HEK293 (cell line): ENCODE measurements at regions not wholly inside any gene's neighbourhood (a gene's known extent, or its start where the extent isn't known, plus 50 kb on each side); places are given as distances from the start of the nearest gene placed in this dataset.
A peak's percentile ranks its signal among the peaks of the same experiment; 100 is the strongest.
"Not testable (repeated sequence)": the region's sequence is repeated elsewhere in the genome, so short reads cannot be mapped to it uniquely, and the experiment has no call there.

ENCODE experiments used
- CTCF ChIA-PET: fragments of 350-600 bp; formaldehyde crosslinking; extraction: SDS; loops from one replicate; lab custom pipeline; 2021; ENCODE audit warnings: antibody characterized with exemption; lab: Yijun Ruan, JAX
- POLR2A ChIA-PET: fragments of 300-600 bp; formaldehyde crosslinking; extraction: SDS; loops from one replicate; lab custom pipeline; 2020; ENCODE audit warnings: antibody characterized with exemption, inconsistent platforms; lab: Yijun Ruan, JAX
- H3K27ac ChIP-seq: fragments of 200-500 bp; sonication (Bioruptor generic); 2 replicates; pipeline ENCODE4 v1.5.1; 2014; ENCODE audit warnings: low read depth, low read length, control low read depth, inconsistent platforms; ENCODE audit errors: extremely low read depth
- H3K36me3 ChIP-seq, 2 experiments: fragments of 200-500 bp in 1 of 2; sonication (Bioruptor generic) in 1 of 2; 1 replicate in 1 of 2; 2 replicates in 1 of 2; pipeline ENCODE4 v1.5.1; 2014 to 2017; ENCODE audit warnings: inconsistent platforms in 2 of 2, low read length in 2 of 2; ENCODE audit not compliant: control insufficient read depth in 2 of 2, insufficient read depth in 1 of 2
- H3K4me1 ChIP-seq: fragments of 200-500 bp; sonication (Bioruptor generic); 2 replicates; pipeline ENCODE4 v1.5.1; 2014; ENCODE audit warnings: mild to moderate bottlenecking, low read length, inconsistent platforms; ENCODE audit not compliant: control insufficient read depth, insufficient read depth
- H3K4me3 ChIP-seq: 2 replicates; pipeline ENCODE4 v1.5.1; 2011; ENCODE audit warnings: low read depth, mild to moderate bottlenecking, control low read depth, low read length, moderate library complexity
- H3K9me3 ChIP-seq: fragments of 200-500 bp; sonication (Bioruptor generic); 2 replicates; pipeline ENCODE4 v1.5.1; 2014; ENCODE audit warnings: low read depth, low read length, inconsistent platforms; ENCODE audit not compliant: control insufficient read depth, insufficient read depth
- ZNF394 ChIP-seq: fragments of 450-650 bp; formaldehyde crosslinking; IDR thresholded peaks from 2 replicates; pipeline ENCODE4 v1.5.1; 2016; ENCODE audit warnings: missing biosample characterization, missing genetic modification characterization, mild to moderate bottlenecking, moderate library complexity, borderline replicate concordance
- ZNF596 ChIP-seq: fragments of 450-650 bp; IDR thresholded peaks from 2 replicates; pipeline ENCODE4 v1.5.0; 2018; ENCODE audit warnings: missing biosample characterization, mild to moderate bottlenecking, missing genetic modification characterization, moderate library complexity
- ZNF654 ChIP-seq: fragments of 450-650 bp; formaldehyde crosslinking; IDR thresholded peaks from 2 replicates; pipeline ENCODE4 v1.5.1; 2016; ENCODE audit warnings: low read depth, missing biosample characterization, missing genetic modification characterization
- TF ChIP-seq, protein P1 (sequence below): fragments of 450-650 bp; formaldehyde crosslinking; IDR thresholded peaks from 2 replicates; pipeline ENCODE4 v1.5.1; 2017; ENCODE audit warnings: missing biosample characterization, missing genetic modification characterization
- TF ChIP-seq, protein P2 (sequence below): sonication (generic); formaldehyde crosslinking; IDR thresholded peaks from 2 replicates; pipeline ENCODE4 v1.8.1; 2022; ENCODE audit warnings: mild to moderate bottlenecking, moderate library complexity, missing genetic modification reagents
- TF ChIP-seq, protein P3 (sequence below): fragments of 450-650 bp; formaldehyde crosslinking; IDR thresholded peaks from 2 replicates; pipeline ENCODE4 v1.5.1; 2016; ENCODE audit warnings: missing biosample characterization, missing genetic modification characterization
- TF ChIP-seq, protein P4 (sequence below): fragments of 450-650 bp; formaldehyde crosslinking; IDR thresholded peaks from 2 replicates; pipeline ENCODE4 v1.5.1; 2016; ENCODE audit warnings: missing biosample characterization, missing genetic modification characterization
- TF ChIP-seq, protein P5 (sequence below): fragments of 450-650 bp; formaldehyde crosslinking; IDR thresholded peaks from 2 replicates; pipeline ENCODE4 v1.5.1; 2016; ENCODE audit warnings: missing biosample characterization, missing genetic modification characterization
- TF ChIP-seq, protein P6 (sequence below): fragments of 450-650 bp; formaldehyde crosslinking; IDR thresholded peaks from 2 replicates; pipeline ENCODE4 v1.5.1; 2017; ENCODE audit warnings: missing biosample characterization, missing genetic modification characterization

DNA sequence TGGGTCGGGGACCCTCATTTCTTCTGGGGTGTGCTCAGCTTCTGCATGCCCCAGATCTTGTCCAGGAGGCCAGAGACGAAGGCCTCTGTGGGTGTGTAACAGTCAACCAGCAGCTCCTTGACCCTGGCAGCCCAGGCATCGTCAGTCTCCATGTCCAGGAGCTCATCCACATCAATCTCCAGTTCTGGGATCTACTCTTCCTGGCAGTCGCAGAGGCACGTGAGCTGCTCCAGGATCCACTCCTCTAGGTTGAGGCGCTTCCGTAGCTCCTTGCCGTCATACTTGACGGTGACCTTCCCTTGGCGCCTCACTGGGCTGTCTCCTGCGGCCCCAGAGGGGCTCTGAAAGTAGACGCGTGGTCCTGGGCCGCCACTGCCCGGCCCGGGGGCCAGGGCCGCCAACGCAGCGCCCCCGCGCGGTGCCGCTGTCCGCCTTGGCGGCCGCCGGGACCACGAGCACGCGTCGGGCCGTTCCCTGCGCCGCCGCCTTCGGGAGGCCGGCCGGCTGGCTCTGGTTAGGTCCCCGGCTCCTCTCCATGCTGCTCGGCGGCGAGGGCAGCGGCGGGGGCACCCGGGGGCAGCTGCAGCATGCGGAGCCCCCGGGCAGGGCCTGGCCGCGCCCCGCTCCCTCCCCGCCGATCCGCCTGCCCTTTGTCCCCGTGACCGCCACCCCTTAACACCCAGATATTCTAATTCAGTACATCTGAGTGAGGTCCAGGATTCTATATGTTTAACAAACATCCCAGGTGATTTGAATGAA, 170.5 kb downstream of the SEPTIN7 start (continued):
- TF ChIP-seq, protein P1, sequence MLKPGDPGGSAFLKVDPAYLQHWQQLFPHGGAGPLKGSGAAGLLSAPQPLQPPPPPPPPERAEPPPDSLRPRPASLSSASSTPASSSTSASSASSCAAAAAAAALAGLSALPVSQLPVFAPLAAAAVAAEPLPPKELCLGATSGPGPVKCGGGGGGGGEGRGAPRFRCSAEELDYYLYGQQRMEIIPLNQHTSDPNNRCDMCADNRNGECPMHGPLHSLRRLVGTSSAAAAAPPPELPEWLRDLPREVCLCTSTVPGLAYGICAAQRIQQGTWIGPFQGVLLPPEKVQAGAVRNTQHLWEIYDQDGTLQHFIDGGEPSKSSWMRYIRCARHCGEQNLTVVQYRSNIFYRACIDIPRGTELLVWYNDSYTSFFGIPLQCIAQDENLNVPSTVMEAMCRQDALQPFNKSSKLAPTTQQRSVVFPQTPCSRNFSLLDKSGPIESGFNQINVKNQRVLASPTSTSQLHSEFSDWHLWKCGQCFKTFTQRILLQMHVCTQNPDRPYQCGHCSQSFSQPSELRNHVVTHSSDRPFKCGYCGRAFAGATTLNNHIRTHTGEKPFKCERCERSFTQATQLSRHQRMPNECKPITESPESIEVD (tag by site-specific recombination), result no peak
- TF ChIP-seq, protein P2, sequence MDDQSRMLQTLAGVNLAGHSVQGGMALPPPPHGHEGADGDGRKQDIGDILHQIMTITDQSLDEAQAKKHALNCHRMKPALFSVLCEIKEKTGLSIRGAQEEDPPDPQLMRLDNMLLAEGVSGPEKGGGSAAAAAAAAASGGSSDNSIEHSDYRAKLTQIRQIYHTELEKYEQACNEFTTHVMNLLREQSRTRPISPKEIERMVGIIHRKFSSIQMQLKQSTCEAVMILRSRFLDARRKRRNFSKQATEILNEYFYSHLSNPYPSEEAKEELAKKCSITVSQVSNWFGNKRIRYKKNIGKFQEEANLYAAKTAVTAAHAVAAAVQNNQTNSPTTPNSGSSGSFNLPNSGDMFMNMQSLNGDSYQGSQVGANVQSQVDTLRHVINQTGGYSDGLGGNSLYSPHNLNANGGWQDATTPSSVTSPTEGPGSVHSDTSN (CRISPR knock-in tag), result no peak
- TF ChIP-seq, protein P3, sequence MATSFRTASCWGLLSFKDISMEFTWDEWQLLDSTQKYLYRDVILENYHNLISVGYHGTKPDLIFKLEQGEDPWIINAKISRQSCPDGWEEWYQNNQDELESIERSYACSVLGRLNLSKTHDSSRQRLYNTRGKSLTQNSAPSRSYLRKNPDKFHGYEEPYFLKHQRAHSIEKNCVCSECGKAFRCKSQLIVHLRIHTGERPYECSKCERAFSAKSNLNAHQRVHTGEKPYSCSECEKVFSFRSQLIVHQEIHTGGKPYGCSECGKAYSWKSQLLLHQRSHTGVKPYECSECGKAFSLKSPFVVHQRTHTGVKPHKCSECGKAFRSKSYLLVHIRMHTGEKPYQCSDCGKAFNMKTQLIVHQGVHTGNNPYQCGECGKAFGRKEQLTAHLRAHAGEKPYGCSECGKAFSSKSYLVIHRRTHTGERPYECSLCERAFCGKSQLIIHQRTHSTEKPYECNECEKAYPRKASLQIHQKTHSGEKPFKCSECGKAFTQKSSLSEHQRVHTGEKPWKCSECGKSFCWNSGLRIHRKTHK (tag by site-specific recombination), result no peak
- TF ChIP-seq ZNF394 (tag by site-specific recombination), result no peak

DNA sequence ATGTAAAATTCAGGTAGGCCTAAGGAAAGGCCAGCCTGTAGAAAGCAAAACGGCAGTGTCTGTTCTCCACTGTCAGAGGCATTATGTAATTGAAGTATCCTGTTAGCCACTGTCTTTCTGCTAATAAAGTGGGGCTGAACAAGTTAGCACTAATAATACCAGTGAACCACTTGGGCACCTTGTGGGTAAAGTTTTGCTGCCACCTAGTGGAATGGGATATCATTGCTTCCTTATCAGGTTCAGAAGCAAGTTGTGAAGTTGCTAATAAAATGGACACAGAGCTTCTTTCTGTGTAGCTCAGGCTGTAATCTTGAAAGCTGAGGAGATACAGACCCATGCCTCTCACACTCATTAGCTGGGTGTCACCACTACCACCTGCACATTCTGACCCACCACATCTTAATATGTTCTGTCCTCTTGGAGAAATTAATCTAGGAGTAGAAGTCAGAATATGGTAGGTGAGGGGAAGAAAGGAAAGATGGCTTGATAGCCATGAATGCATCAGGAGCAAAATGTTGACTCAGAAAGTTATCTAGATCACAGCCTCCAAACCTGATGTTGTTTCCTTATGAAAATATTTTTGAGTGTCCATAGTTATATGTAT, 175.1 kb downstream of the SEPTIN7 start:
- Histone ChIP-seq H3K4me1 (no peaks in the 10 kb centered on the region), H3K4me3 (no peak overlapping the region), H3K9me3 (no peaks in the 10 kb centered on the region), H3K27ac (no peak overlapping the region), H3K36me3 (no peaks in the 10 kb centered on the region)
- TF ChIP-seq ZNF654 (tag by site-specific recombination), result peak; percentile 88
- TF ChIP-seq ZNF596 (tag by site-specific recombination), result no peak
- TF ChIP-seq, protein P4, sequence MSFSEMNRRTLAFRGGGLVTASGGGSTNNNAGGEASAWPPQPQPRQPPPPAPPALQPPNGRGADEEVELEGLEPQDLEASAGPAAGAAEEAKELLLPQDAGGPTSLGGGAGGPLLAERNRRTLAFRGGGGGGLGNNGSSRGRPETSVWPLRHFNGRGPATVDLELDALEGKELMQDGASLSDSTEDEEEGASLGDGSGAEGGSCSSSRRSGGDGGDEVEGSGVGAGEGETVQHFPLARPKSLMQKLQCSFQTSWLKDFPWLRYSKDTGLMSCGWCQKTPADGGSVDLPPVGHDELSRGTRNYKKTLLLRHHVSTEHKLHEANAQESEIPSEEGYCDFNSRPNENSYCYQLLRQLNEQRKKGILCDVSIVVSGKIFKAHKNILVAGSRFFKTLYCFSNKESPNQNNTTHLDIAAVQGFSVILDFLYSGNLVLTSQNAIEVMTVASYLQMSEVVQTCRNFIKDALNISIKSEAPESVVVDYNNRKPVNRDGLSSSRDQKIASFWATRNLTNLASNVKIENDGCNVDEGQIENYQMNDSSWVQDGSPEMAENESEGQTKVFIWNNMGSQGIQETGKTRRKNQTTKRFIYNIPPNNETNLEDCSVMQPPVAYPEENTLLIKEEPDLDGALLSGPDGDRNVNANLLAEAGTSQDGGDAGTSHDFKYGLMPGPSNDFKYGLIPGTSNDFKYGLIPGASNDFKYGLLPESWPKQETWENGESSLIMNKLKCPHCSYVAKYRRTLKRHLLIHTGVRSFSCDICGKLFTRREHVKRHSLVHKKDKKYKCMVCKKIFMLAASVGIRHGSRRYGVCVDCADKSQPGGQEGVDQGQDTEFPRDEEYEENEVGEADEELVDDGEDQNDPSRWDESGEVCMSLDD (tag by site-specific recombination), result 0 out of 2 replicates have a peak, but pooled peaks have one; percentile 36
- TF ChIP-seq, protein P5, sequence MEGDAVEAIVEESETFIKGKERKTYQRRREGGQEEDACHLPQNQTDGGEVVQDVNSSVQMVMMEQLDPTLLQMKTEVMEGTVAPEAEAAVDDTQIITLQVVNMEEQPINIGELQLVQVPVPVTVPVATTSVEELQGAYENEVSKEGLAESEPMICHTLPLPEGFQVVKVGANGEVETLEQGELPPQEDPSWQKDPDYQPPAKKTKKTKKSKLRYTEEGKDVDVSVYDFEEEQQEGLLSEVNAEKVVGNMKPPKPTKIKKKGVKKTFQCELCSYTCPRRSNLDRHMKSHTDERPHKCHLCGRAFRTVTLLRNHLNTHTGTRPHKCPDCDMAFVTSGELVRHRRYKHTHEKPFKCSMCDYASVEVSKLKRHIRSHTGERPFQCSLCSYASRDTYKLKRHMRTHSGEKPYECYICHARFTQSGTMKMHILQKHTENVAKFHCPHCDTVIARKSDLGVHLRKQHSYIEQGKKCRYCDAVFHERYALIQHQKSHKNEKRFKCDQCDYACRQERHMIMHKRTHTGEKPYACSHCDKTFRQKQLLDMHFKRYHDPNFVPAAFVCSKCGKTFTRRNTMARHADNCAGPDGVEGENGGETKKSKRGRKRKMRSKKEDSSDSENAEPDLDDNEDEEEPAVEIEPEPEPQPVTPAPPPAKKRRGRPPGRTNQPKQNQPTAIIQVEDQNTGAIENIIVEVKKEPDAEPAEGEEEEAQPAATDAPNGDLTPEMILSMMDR, result peak; percentile 47; the same call in 1 of the 2 replicates
- TF ChIP-seq, protein P6, sequence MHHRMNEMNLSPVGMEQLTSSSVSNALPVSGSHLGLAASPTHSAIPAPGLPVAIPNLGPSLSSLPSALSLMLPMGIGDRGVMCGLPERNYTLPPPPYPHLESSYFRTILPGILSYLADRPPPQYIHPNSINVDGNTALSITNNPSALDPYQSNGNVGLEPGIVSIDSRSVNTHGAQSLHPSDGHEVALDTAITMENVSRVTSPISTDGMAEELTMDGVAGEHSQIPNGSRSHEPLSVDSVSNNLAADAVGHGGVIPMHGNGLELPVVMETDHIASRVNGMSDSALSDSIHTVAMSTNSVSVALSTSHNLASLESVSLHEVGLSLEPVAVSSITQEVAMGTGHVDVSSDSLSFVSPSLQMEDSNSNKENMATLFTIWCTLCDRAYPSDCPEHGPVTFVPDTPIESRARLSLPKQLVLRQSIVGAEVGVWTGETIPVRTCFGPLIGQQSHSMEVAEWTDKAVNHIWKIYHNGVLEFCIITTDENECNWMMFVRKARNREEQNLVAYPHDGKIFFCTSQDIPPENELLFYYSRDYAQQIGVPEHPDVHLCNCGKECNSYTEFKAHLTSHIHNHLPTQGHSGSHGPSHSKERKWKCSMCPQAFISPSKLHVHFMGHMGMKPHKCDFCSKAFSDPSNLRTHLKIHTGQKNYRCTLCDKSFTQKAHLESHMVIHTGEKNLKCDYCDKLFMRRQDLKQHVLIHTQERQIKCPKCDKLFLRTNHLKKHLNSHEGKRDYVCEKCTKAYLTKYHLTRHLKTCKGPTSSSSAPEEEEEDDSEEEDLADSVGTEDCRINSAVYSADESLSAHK (tag by site-specific recombination), result no peak
- ChIA-PET CTCF (interaction anchor here (0.6 to 2.6 kb wide), 17 partner anchors 26 to 546 kb away, joined by 3 to 25 read pairs (median 4); no protein-coding TSS in a partner anchor), POLR2A (no interaction called here)

DNA sequence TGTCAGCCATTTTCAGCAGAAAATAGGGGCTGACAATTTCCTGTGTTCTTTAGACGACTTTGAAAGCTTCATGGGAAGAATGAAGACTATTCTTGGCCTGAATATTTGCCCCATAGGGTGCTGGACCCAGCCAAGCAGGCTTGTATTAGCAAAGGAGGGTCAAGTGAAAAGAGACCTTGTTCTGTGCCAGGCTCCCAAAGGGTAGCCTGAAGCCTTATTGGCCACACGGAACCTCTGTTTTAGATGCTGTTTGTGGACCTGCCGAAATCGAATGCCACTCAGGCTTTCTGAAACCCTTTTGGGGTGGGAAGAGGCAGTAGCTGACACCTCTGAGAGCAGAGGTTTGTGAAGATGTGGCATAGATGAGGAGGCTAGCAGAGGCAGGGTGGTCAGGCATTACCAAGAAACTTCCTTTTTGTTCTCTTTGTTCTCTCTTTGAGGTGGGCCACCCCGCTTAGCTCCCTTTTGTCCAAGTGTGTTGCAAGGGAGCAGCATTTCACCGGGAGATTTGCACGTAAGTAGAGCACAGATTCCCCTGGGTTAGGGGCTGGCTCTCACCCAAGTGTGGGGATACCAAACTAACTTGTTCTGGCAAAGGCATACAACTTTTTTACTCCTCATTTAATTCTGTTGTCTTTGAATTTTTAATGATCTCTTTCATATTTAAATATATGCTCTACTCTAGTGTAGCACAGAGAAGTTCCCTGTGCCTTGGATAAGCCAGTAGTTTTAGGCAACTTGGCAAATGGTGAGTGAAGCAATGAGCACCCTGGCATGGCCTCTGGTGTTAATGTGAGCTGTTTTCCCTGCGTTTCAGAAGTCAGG, 174.0 kb upstream of the EEPD1 start:
- CTCF ChIA-PET, result interaction anchor here (0.8 to 1.9 kb wide), 3 partner anchors 72 to 340 kb away, joined by 4 to 11 read pairs (median 6); no protein-coding TSS in a partner anchor
- H3K27ac ChIP-seq, H3K36me3 ChIP-seq, H3K4me1 ChIP-seq, H3K4me3 ChIP-seq, POLR2A ChIA-PET, H3K9me3 ChIP-seq: not testable (repeated sequence)
